ENCODE measurements at regions not wholly inside any gene's neighbourhood (a gene's known extent, or its start where the extent isn't known, plus 50 kb on each side); places are given as distances from the start of the nearest gene placed in this dataset.

GRCh38 chr11:38307455-38307854 is 1709.4 kb upstream of the RAG2 start:
- no peak overlapping the region for H3K4me2 ChIP-seq (ENCODE audit: control insufficient read depth, insufficient read depth)
- 0% methylated on average over 1 of the region's 1 CpG for WGBS (ENCODE audit: insufficient coverage, insufficient replicate concordance, low lambda C conversion rate, missing lambda C conversion rate)
- no peak for DNase-seq (ENCODE audit: low read depth, low spot score)
- no peaks in the 10 kb centered on the region for H3K9me3 ChIP-seq (replicated peaks; ENCODE audit: control insufficient read depth, insufficient read depth, low read length)
- ChIA-PET SMC1A (ENCODE audit: uncharacterized antibody, unreplicated experiment) (interaction anchor here (0.5 kb wide), 1 partner anchor 1791 kb away, joined by 4 read pairs; no protein-coding TSS in a partner anchor), POLR2A (no interaction called here), RAD21 (ENCODE audit: unreplicated experiment) (no interaction called here), CTCF (no interaction called here)
- ATAC-seq = no peak
- H3K27me3 ChIP-seq (replicated peaks in 1 of 2; ENCODE audit: control insufficient read depth in 2 of 2, insufficient read depth in 2 of 2, low read length in 1 of 2) = no peaks in the 10 kb centered on the region
- H3K79me2 ChIP-seq (ENCODE audit: control insufficient read depth, insufficient read depth, low read length) = no peaks in the 10 kb centered on the region
- in situ Hi-C loops (cut with MboI) = no loop called here
- H4K20me1 ChIP-seq (ENCODE audit: control insufficient read depth, insufficient read depth) = no peaks in the 10 kb centered on the region
- no peak for FAIRE-seq
- no peaks in the 10 kb centered on the region for H3K4me1 ChIP-seq (ENCODE audit: control insufficient read depth, insufficient read depth, low read length)
- no peak overlapping the region for H3K27ac ChIP-seq (ENCODE audit: control insufficient read depth, insufficient read depth)
- H2AFZ ChIP-seq (ENCODE audit: control insufficient read depth, low read depth, low read length) = no peak overlapping the region
- TF ChIP-seq JUNB (IDR thresholded peaks at IDR 0.05) = no peak
- TF ChIP-seq, protein P1, sequence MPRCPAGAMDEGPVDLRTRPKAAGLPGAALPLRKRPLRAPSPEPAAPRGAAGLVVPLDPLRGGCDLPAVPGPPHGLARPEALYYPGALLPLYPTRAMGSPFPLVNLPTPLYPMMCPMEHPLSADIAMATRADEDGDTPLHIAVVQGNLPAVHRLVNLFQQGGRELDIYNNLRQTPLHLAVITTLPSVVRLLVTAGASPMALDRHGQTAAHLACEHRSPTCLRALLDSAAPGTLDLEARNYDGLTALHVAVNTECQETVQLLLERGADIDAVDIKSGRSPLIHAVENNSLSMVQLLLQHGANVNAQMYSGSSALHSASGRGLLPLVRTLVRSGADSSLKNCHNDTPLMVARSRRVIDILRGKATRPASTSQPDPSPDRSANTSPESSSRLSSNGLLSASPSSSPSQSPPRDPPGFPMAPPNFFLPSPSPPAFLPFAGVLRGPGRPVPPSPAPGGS (IDR thresholded peaks at IDR 0.05; ENCODE audit: borderline replicate concordance, insufficient read depth, low read depth, low read length, poor library complexity, severe bottlenecking) = no peak
- no peak for TF ChIP-seq ZNF24 (IDR thresholded peaks at IDR 0.05)
- TF ChIP-seq NBN (IDR thresholded peaks at IDR 0.05) = no peak
- TF ChIP-seq CHD4 (IDR thresholded peaks at IDR 0.05) = no peak
- TF ChIP-seq SKIL (IDR thresholded peaks at IDR 0.05; ENCODE audit: low read depth, poor library complexity, severe bottlenecking) = no peak
- TF ChIP-seq PRDM15 (CRISPR knock-in tag; IDR thresholded peaks at IDR 0.05) = no peak
- H3K36me3 ChIP-seq (ENCODE audit: control insufficient read depth in 2 of 2, insufficient read depth in 2 of 2, low read length in 1 of 2) = no peaks in the 10 kb centered on the region
- H3K4me3 ChIP-seq = no peak overlapping the region
- BruUV-seq (replicated peaks) = no TSS peak
- H3K9ac ChIP-seq (ENCODE audit: control insufficient read depth, insufficient read depth, low read length) = no peak overlapping the region
- intact Hi-C loops (cut with micrococcal nuclease; ENCODE audit: unreplicated experiment) = no loop called here

Measured in GM12878 (cell line).